Panc1 (cell line): ENCODE measurements at regions not wholly inside any gene's neighbourhood (a gene's known extent, or its start where the extent isn't known, plus 50 kb on each side); places are given as distances from the start of the nearest gene placed in this dataset.
"Not testable (repeated sequence)": the region's sequence is repeated elsewhere in the genome, so short reads cannot be mapped to it uniquely, and the experiment has no call there.

Source experiments
- ATAC-seq: fragments of 200-7000 bp; cut with Tn5 transposase; 2 replicates; pipeline ENCODE4 v1.9.1; 2020; ENCODE audit warnings: mild to moderate bottlenecking, moderate library complexity
- BruUV-seq: library from RNA; stranded (reverse); fragments of 400-500 nt; replicated peaks from 2 replicates; lab custom pipeline; 2021; lab: Mats Ljungman, UMichigan
- CTCF ChIA-PET: fragments of 300-600 bp; sonication (Branson Sonifier 250); formaldehyde crosslinking; loops from one replicate; lab custom pipeline; 2022; ENCODE audit warnings: antibody characterized with exemption; lab: Charles Lee
- POLR2A ChIA-PET: fragments of 300-600 bp; sonication (Branson Sonifier 250); formaldehyde crosslinking; loops from one replicate; lab custom pipeline; 2022; ENCODE audit warnings: antibody characterized with exemption; lab: Charles Lee
- DNase-seq: peaks from one replicate; pipeline ENCODE4 v3.0.0-alpha.2; 2010; ENCODE audit warnings: low read depth, low spot score
- H3K27ac ChIP-seq: 2 replicates; pipeline ENCODE4 v1.5.1; 2011; ENCODE audit warnings: mild to moderate bottlenecking, low read length, inconsistent platforms
- H3K27me3 ChIP-seq: fragments of 200-500 bp; sonication (Bioruptor generic); 2 replicates; pipeline ENCODE4 v1.6.0; 2014; ENCODE audit warnings: low read length, inconsistent platforms; ENCODE audit not compliant: control insufficient read depth, insufficient read depth
- H3K36me3 ChIP-seq: fragments of 200-500 bp; sonication (Bioruptor generic); 2 replicates; pipeline ENCODE4 v1.5.1; 2014; ENCODE audit warnings: inconsistent platforms, mild to moderate bottlenecking, low read length, moderate library complexity; ENCODE audit not compliant: control insufficient read depth, insufficient read depth
- H3K4me1 ChIP-seq: 2 replicates; pipeline ENCODE4 v1.5.1; 2011; ENCODE audit warnings: inconsistent platforms, mild to moderate bottlenecking, low read length, moderate library complexity; ENCODE audit not compliant: control insufficient read depth, insufficient read depth
- H3K4me3 ChIP-seq, 2 experiments: 2 replicates each; pipeline ENCODE4 v1.5.1; 2011 to 2012; ENCODE audit warnings: low read depth in 2 of 2, low read length in 2 of 2, mild to moderate bottlenecking in 2 of 2, inconsistent platforms in 1 of 2, moderate library complexity in 1 of 2
- H3K9me3 ChIP-seq: fragments of 200-500 bp; sonication (Bioruptor generic); 2 replicates; pipeline ENCODE4 v1.5.1; 2014; ENCODE audit warnings: low read depth, mild to moderate bottlenecking, inconsistent platforms, low read length, moderate library complexity; ENCODE audit not compliant: control insufficient read depth, insufficient read depth
- POLR2AphosphoS5 ChIP-seq: IDR thresholded peaks from 2 replicates; pipeline ENCODE4 v1.6.1; 2012; ENCODE audit warnings: mild to moderate bottlenecking, low read depth, low read length, moderate library complexity
- SIN3A ChIP-seq: IDR thresholded peaks from 2 replicates; pipeline ENCODE4 v1.6.1; 2012; ENCODE audit warnings: low read depth, mild to moderate bottlenecking, low read length, moderate library complexity, borderline replicate concordance; ENCODE audit not compliant: insufficient read depth
- TCF7L2 ChIP-seq: IDR thresholded peaks from 2 replicates; pipeline ENCODE4 v1.6.1; 2011; ENCODE audit warnings: mild to moderate bottlenecking, low read depth, low read length, inconsistent platforms
- in situ Hi-C: cut with HindIII; loops from 2 replicates; pipeline ENCODE4 v1.10.0; 2016; ENCODE audit warnings: low sequenced_read_pairs, low pct_unique_long_range_greater_than_20kb
- intact Hi-C: fragments of 100-400 bp; cut with micrococcal nuclease; formaldehyde crosslinking; loops from one replicate; pipeline ENCODE4 v1.10.0; 2022; ENCODE audit not compliant: unreplicated experiment
- TF ChIP-seq, protein P1 (sequence below), 2 experiments: IDR thresholded peaks; 2 replicates each; pipeline ENCODE4 v1.6.1; 2011 to 2012; ENCODE audit warnings: low read depth in 2 of 2, control low read depth in 1 of 2, low read length in 1 of 2, mild to moderate bottlenecking in 1 of 2, moderate library complexity in 1 of 2; ENCODE audit not compliant: insufficient read depth in 1 of 2
- TF ChIP-seq, protein P2 (sequence below): fragments of 450-650 bp; IDR thresholded peaks from 2 replicates; pipeline ENCODE4 v1.5.1; 2017; ENCODE audit warnings: mild to moderate bottlenecking

DNA sequence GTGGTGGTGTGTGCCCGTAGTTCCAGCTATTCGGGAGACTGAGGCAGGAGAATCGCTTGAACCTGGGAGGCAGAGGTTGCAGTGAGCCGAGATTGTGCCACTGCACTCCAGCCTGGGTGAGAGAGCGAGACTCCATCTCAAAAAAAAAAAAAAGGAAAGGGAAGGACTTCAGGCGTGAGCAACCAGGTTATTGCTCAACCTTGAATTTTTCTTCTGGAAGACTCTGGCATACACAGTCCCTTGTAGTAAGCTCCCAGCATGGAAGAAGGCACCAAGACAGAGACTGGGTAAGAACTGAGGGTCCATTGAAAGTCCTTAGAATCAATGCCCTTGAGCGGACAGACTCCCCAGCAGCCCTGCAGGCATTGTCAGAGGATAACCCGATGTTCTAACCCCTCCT lies 75.0 kb downstream of the C9orf50 start:
- H3K36me3 ChIP-seq, ATAC-seq, H3K9me3 ChIP-seq, H3K27ac ChIP-seq, H3K4me3 ChIP-seq, in situ Hi-C loops, intact Hi-C loops, CTCF ChIA-PET, H3K4me1 ChIP-seq, H3K27me3 ChIP-seq, POLR2A ChIA-PET, BruUV-seq, DNase-seq: not testable (repeated sequence)

DNA sequence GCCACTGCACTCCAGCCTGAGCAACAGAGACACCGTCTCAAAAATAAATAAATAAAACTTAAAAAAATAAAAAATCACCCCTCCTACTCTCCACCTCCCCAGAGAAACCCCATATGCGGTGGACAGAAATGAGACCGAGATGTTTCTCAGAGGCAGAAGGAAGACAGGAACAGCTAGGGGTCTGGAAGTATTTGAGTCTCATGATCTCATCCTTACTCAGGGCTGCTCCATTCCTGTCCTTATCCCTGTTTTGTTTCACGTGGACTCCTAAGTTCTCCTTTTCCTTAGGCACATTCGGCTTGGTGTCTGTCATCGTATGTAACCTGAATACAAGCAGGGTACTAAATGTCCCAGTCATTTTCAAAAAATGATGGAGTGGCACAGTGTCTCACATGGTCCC lies 76.1 kb downstream of the C9orf50 start:
- ATAC-seq: no peak
- CTCF ChIA-PET: no interaction called here
- BruUV-seq: no TSS peak

DNA sequence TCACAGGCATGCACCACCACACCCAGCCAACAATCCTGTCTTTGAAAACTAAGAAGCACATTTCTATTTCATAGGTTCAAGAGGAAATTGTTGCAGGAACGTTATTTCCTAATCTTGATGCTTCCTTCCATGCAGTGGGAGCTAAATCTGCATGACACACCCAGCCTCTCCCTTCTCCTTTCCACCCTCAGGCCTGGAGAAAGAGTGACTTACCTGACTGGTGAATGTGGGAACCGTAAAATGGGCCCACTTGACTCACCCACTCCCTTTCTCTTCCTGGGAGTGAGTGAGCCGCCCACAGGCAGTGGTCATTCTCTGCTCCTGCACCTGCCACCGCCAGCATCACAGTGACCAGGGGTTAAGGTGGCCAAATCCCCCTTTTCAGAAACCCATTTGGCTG lies 78.2 kb downstream of the C9orf50 start:
- TF ChIP-seq, protein P1, sequence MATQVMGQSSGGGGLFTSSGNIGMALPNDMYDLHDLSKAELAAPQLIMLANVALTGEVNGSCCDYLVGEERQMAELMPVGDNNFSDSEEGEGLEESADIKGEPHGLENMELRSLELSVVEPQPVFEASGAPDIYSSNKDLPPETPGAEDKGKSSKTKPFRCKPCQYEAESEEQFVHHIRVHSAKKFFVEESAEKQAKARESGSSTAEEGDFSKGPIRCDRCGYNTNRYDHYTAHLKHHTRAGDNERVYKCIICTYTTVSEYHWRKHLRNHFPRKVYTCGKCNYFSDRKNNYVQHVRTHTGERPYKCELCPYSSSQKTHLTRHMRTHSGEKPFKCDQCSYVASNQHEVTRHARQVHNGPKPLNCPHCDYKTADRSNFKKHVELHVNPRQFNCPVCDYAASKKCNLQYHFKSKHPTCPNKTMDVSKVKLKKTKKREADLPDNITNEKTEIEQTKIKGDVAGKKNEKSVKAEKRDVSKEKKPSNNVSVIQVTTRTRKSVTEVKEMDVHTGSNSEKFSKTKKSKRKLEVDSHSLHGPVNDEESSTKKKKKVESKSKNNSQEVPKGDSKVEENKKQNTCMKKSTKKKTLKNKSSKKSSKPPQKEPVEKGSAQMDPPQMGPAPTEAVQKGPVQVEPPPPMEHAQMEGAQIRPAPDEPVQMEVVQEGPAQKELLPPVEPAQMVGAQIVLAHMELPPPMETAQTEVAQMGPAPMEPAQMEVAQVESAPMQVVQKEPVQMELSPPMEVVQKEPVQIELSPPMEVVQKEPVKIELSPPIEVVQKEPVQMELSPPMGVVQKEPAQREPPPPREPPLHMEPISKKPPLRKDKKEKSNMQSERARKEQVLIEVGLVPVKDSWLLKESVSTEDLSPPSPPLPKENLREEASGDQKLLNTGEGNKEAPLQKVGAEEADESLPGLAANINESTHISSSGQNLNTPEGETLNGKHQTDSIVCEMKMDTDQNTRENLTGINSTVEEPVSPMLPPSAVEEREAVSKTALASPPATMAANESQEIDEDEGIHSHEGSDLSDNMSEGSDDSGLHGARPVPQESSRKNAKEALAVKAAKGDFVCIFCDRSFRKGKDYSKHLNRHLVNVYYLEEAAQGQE (IDR thresholded peaks at IDR 0.05; ENCODE audit: insufficient read depth in 1 of 2, low read depth in 2 of 2, low read length in 1 of 2): no peak
- no peak for TF ChIP-seq TCF7L2
- no peak for TF ChIP-seq SIN3A
- TF ChIP-seq, protein P2, sequence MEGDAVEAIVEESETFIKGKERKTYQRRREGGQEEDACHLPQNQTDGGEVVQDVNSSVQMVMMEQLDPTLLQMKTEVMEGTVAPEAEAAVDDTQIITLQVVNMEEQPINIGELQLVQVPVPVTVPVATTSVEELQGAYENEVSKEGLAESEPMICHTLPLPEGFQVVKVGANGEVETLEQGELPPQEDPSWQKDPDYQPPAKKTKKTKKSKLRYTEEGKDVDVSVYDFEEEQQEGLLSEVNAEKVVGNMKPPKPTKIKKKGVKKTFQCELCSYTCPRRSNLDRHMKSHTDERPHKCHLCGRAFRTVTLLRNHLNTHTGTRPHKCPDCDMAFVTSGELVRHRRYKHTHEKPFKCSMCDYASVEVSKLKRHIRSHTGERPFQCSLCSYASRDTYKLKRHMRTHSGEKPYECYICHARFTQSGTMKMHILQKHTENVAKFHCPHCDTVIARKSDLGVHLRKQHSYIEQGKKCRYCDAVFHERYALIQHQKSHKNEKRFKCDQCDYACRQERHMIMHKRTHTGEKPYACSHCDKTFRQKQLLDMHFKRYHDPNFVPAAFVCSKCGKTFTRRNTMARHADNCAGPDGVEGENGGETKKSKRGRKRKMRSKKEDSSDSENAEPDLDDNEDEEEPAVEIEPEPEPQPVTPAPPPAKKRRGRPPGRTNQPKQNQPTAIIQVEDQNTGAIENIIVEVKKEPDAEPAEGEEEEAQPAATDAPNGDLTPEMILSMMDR: no peak
- TF ChIP-seq POLR2AphosphoS5: no peak
- in situ Hi-C loops: no loop called here
- DNase-seq (no peak), ATAC-seq (no peak)
- H3K27me3 ChIP-seq: no peaks in the 10 kb centered on the region
- intact Hi-C loops: no loop called here
- BruUV-seq: no TSS peak
- no peaks in the 10 kb centered on the region for H3K9me3 ChIP-seq
- no peaks in the 10 kb centered on the region for H3K4me1 ChIP-seq
- ChIA-PET POLR2A (no interaction called here), CTCF (no interaction called here)
- H3K4me3 ChIP-seq: no peak overlapping the region
- no peak overlapping the region for H3K27ac ChIP-seq
- H3K36me3 ChIP-seq: no peaks in the 10 kb centered on the region

More for the DNA sequence above, 76.1 kb downstream of the C9orf50 start:
- no peaks in the 10 kb centered on the region for H3K27me3 ChIP-seq
- H3K4me3 ChIP-seq: no peak overlapping the region
- no peak for TF ChIP-seq SIN3A
- TF ChIP-seq, protein P2: no peak
- TF ChIP-seq, protein P1 (IDR thresholded peaks at IDR 0.05; ENCODE audit: insufficient read depth in 1 of 2, low read depth in 2 of 2, low read length in 1 of 2): no peak
- TF ChIP-seq TCF7L2: no peak
- no peak for TF ChIP-seq POLR2AphosphoS5
- DNase-seq: no peak
- intact Hi-C loops: no loop called here
- no peaks in the 10 kb centered on the region for H3K9me3 ChIP-seq
- POLR2A ChIA-PET: no interaction called here
- in situ Hi-C loops: no loop called here
- no peaks in the 10 kb centered on the region for H3K36me3 ChIP-seq
- H3K4me1 ChIP-seq: peaks cover 4% of the 10 kb centered on the region; the same call in 1 of the 2 replicates
- no peak overlapping the region for H3K27ac ChIP-seq
